WTC11 (cell line): ENCODE measurements at regions not wholly inside any gene's neighbourhood (a gene's known extent, or its start where the extent isn't known, plus 50 kb on each side); places are given as distances from the start of the nearest gene placed in this dataset.

Experiments
- ATAC-seq: fragments of 200-7000 bp; cut with Tn5 transposase; 2 replicates; pipeline ENCODE4 v1.10.0; 2021; ENCODE audit warnings: mild to moderate bottlenecking, moderate library complexity
- CTCF ChIA-PET: fragments of 300-600 bp; sonication (Branson Sonifier 250); formaldehyde crosslinking; loops from one replicate; lab custom pipeline; 2021; ENCODE audit warnings: antibody characterized with exemption; lab: Charles Lee
- POLR2A ChIA-PET: fragments of 350-600 bp; sonication (Branson Sonifier 250); formaldehyde crosslinking; loops from one replicate; lab custom pipeline; 2021; ENCODE audit warnings: antibody characterized with exemption; lab: Charles Lee
- DNase-seq: peaks from one replicate; pipeline ENCODE4 v3.0.0; 2021; ENCODE audit warnings: low spot score
- H3K27ac Mint-ChIP-seq: 2 replicates; pipeline ENCODE4 v1.8.0; 2021; ENCODE audit warnings: mixed read lengths
- H3K27me3 Mint-ChIP-seq: 2 replicates; pipeline ENCODE4 v1.8.0; 2021; ENCODE audit warnings: low read depth, mild to moderate bottlenecking, moderate library complexity, mixed read lengths
- H3K36me3 Mint-ChIP-seq: 2 replicates; pipeline ENCODE4 v1.8.0; 2021; ENCODE audit warnings: mixed read lengths
- H3K4me1 Mint-ChIP-seq: 2 replicates; pipeline ENCODE4 v1.8.0; 2022; ENCODE audit warnings: mixed read lengths
- H3K4me3 Mint-ChIP-seq: 2 replicates; pipeline ENCODE4 v1.8.0; 2021; ENCODE audit warnings: mild to moderate bottlenecking, moderate library complexity, mixed read lengths
- H3K9me3 Mint-ChIP-seq: 2 replicates; pipeline ENCODE4 v1.8.0; 2021; ENCODE audit warnings: mixed read lengths
- ATF2 ChIP-seq: sonication (generic); formaldehyde crosslinking; IDR thresholded peaks from 2 replicates; pipeline ENCODE4 v1.8.1; 2022; ENCODE audit warnings: low read depth, missing genetic modification reagents, borderline replicate concordance
- CREB1 ChIP-seq: sonication (generic); formaldehyde crosslinking; IDR thresholded peaks from 2 replicates; pipeline ENCODE4 v1.8.0; 2023; ENCODE audit warnings: mild to moderate bottlenecking, missing genetic modification reagents
- E2F1 ChIP-seq: sonication (generic); formaldehyde crosslinking; IDR thresholded peaks from 2 replicates; pipeline ENCODE4 v1.8.0; 2022; ENCODE audit warnings: mild to moderate bottlenecking, missing genetic modification reagents
- E2F5 ChIP-seq: sonication (generic); formaldehyde crosslinking; IDR thresholded peaks from 2 replicates; pipeline ENCODE4 v1.8.1; 2022; ENCODE audit warnings: mild to moderate bottlenecking, moderate library complexity, missing genetic modification reagents
- ERG ChIP-seq: fragments of 250-450 bp; sonication (Bioruptor Pico); IDR thresholded peaks from 2 replicates; pipeline ENCODE4 v1.8.0; 2021; ENCODE audit warnings: mild to moderate bottlenecking
- GTF2I ChIP-seq: fragments of 250-450 bp; sonication (Bioruptor Pico); conservative IDR thresholded peaks from 2 replicates; pipeline ENCODE4 v1.4.0; 2021; ENCODE audit warnings: mild to moderate bottlenecking
- IRF1 ChIP-seq: sonication (generic); formaldehyde crosslinking; IDR thresholded peaks from 2 replicates; pipeline ENCODE4 v1.8.0; 2023; ENCODE audit warnings: missing genetic modification reagents
- IRF2 ChIP-seq: sonication (generic); formaldehyde crosslinking; IDR thresholded peaks from 2 replicates; pipeline ENCODE4 v1.8.0; 2022; ENCODE audit warnings: low read depth, missing genetic modification reagents, borderline replicate concordance
- MLX ChIP-seq: sonication (generic); formaldehyde crosslinking; IDR thresholded peaks from 2 replicates; pipeline ENCODE4 v1.8.1; 2023; ENCODE audit warnings: mild to moderate bottlenecking, missing genetic modification reagents, moderate library complexity
- MXD4 ChIP-seq: fragments of 250-450 bp; sonication (Bioruptor Pico); IDR thresholded peaks from 2 replicates; pipeline ENCODE4 v1.8.0; 2021; ENCODE audit warnings: mild to moderate bottlenecking, moderate library complexity, borderline replicate concordance
- NR1H2 ChIP-seq: sonication (generic); formaldehyde crosslinking; IDR thresholded peaks from 2 replicates; pipeline ENCODE4 v1.9.0; 2021; ENCODE audit warnings: mild to moderate bottlenecking, moderate library complexity, missing genetic modification reagents
- NR2C2 ChIP-seq: sonication (generic); formaldehyde crosslinking; IDR thresholded peaks from 2 replicates; pipeline ENCODE4 v1.8.0; 2022; ENCODE audit warnings: mild to moderate bottlenecking, missing genetic modification reagents
- NR3C1 ChIP-seq: sonication (generic); formaldehyde crosslinking; conservative IDR thresholded peaks from 2 replicates; pipeline ENCODE4 v1.8.1; 2023; ENCODE audit warnings: low read depth, mild to moderate bottlenecking, missing genetic modification reagents
- SP1 ChIP-seq: sonication (generic); formaldehyde crosslinking; conservative IDR thresholded peaks from 2 replicates; pipeline ENCODE4 v1.8.1; 2022; ENCODE audit warnings: missing genetic modification reagents
- TEAD1 ChIP-seq: sonication (generic); formaldehyde crosslinking; IDR thresholded peaks from 2 replicates; pipeline ENCODE4 v1.8.0; 2022; ENCODE audit warnings: mild to moderate bottlenecking, missing genetic modification reagents
- ZBTB21 ChIP-seq: sonication (generic); formaldehyde crosslinking; IDR thresholded peaks from 2 replicates; pipeline ENCODE4 v1.8.1; 2023; ENCODE audit warnings: mild to moderate bottlenecking, missing genetic modification reagents, borderline replicate concordance
- ZBTB43 ChIP-seq: sonication (generic); formaldehyde crosslinking; IDR thresholded peaks from 2 replicates; pipeline ENCODE4 v1.8.1; 2023; ENCODE audit warnings: mild to moderate bottlenecking, missing genetic modification reagents
- ZNF232 ChIP-seq: sonication (generic); formaldehyde crosslinking; IDR thresholded peaks from 2 replicates; pipeline ENCODE4 v1.8.0; 2022; ENCODE audit warnings: mild to moderate bottlenecking, missing genetic modification reagents
- ZNF281 ChIP-seq: sonication (generic); formaldehyde crosslinking; IDR thresholded peaks from 2 replicates; pipeline ENCODE4 v1.8.0; 2023; ENCODE audit warnings: mild to moderate bottlenecking, missing genetic modification reagents

GRCh38 chr4:31735004-31735403, 1014.8 kb downstream of the PCDH7 start (continued):
- TF ChIP-seq NR1H2 (CRISPR knock-in tag) (no peak), ZNF232 (CRISPR knock-in tag) (no peak)
- TF ChIP-seq, all 79 proteins: peak for 0

GRCh38 chr4:31737419-31737818, 1017.2 kb downstream of the PCDH7 start:
- TF ChIP-seq IRF2 (no peak), MLX (CRISPR knock-in tag) (no peak), ZBTB21 (CRISPR knock-in tag) (no peak), MXD4 (no peak), ZBTB43 (no peak)
- H3K27me3 Mint-ChIP-seq, result no peaks in the 10 kb centered on the region
- no peak overlapping the region for H3K27ac Mint-ChIP-seq
- ChIA-PET POLR2A (no interaction called here), CTCF (no interaction called here)
- H3K4me3 Mint-ChIP-seq, result no peak overlapping the region
- H3K9me3 Mint-ChIP-seq, result peaks cover 4% of the 10 kb centered on the region
- no peak for DNase-seq
- no peak for ATAC-seq
- H3K36me3 Mint-ChIP-seq, result peaks cover 4% of the 10 kb centered on the region
- no peaks in the 10 kb centered on the region for H3K4me1 Mint-ChIP-seq

- no peaks in the 10 kb centered on the region for H3K9me3 Mint-ChIP-seq
- ATAC-seq (no peak), DNase-seq (no peak)
These were observed 1021.2 kb downstream of the PCDH7 start for GRCh38 chr4:31741326-31741725.

More at GRCh38 chr4:31741326-31741725, 1021.2 kb downstream of the PCDH7 start:
- Mint-ChIP-seq H3K27ac (no peak overlapping the region), H3K4me3 (no peak overlapping the region), H3K27me3 (no peaks in the 10 kb centered on the region), H3K36me3 (no peaks in the 10 kb centered on the region), H3K4me1 (no peaks in the 10 kb centered on the region)
- TF ChIP-seq ATF2 (no peak), ZNF281 (CRISPR knock-in tag) (no peak), ERG (CRISPR knock-in tag) (no peak), E2F1 (no peak), GTF2I (no peak), NR3C1 (CRISPR knock-in tag) (no peak), IRF1 (CRISPR knock-in tag) (no peak), CREB1 (CRISPR knock-in tag) (no peak), NR2C2 (CRISPR knock-in tag) (no peak), SP1 (CRISPR knock-in tag) (no peak), TEAD1 (CRISPR knock-in tag) (no peak), E2F5 (CRISPR knock-in tag) (no peak)
- ChIA-PET POLR2A (no interaction called here), CTCF (no interaction called here)
